ENCODE measurements at regions not wholly inside any gene's neighbourhood (a gene's known extent, or its start where the extent isn't known, plus 50 kb on each side); places are given as distances from the start of the nearest gene placed in this dataset.

DNA sequence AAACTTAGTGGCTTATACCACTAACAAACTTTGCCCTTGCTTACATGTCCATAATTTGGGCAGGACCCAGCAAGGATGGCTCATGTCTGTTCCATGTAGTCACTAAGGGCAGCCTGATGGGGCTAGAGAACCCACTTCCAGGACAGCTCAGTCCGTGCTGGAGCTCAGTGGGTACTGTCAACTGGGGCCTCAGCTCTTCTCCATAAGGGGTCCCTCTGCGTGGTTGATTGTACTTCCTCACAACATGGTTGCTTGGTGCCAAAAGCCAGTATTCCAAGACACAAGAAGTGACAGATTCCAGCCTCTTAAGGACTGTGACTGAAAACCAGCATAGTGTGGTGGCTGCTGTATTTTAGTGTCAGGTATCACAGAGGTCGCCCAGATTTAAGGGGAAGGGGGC is 675.2 kb downstream of the TBC1D22A start:
- Histone ChIP-seq H3K9me2 (replicated peaks; ENCODE audit: insufficient read depth, low read length) (no peaks in the 10 kb centered on the region), H3K4me3 (ENCODE audit: low read length) (no peak overlapping the region), H4K20me1 (ENCODE audit: insufficient read depth, low read length) (no peaks in the 10 kb centered on the region), H3F3A (ENCODE audit: insufficient read depth, low read length) (no peaks in the 10 kb centered on the region), H3K36me3 (replicated peaks; ENCODE audit: insufficient read depth, low read length) (no peaks in the 10 kb centered on the region), H3K4me1 (ENCODE audit: low read length) (no peaks in the 10 kb centered on the region), H3K9ac (ENCODE audit: low read length) (no peak overlapping the region), H2AFZ (ENCODE audit: low read length) (no peak overlapping the region), H3K27ac (ENCODE audit: low read length) (no peak overlapping the region), H3K9me3 (replicated peaks; ENCODE audit: insufficient read depth, low read length) (no peaks in the 10 kb centered on the region), H3K27me3 (replicated peaks; ENCODE audit: insufficient read depth, low read length) (no peaks in the 10 kb centered on the region), H3K4me2 (ENCODE audit: low read depth, low read length) (no peak overlapping the region), H3K79me2 (ENCODE audit: low read length) (no peaks in the 10 kb centered on the region)
- DNase-seq = no peak
- TF ChIP-seq EZH2phosphoT487 (IDR thresholded peaks at IDR 0.05; ENCODE audit: low read length) = no peak
- no peak for TF ChIP-seq EZH2 (optimal IDR thresholded peaks at IDR 0.05; ENCODE audit: low read depth, low read length)
- TF ChIP-seq, protein P1, sequence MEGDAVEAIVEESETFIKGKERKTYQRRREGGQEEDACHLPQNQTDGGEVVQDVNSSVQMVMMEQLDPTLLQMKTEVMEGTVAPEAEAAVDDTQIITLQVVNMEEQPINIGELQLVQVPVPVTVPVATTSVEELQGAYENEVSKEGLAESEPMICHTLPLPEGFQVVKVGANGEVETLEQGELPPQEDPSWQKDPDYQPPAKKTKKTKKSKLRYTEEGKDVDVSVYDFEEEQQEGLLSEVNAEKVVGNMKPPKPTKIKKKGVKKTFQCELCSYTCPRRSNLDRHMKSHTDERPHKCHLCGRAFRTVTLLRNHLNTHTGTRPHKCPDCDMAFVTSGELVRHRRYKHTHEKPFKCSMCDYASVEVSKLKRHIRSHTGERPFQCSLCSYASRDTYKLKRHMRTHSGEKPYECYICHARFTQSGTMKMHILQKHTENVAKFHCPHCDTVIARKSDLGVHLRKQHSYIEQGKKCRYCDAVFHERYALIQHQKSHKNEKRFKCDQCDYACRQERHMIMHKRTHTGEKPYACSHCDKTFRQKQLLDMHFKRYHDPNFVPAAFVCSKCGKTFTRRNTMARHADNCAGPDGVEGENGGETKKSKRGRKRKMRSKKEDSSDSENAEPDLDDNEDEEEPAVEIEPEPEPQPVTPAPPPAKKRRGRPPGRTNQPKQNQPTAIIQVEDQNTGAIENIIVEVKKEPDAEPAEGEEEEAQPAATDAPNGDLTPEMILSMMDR (IDR thresholded peaks at IDR 0.05; ENCODE audit: low read length) = no peak

DNA sequence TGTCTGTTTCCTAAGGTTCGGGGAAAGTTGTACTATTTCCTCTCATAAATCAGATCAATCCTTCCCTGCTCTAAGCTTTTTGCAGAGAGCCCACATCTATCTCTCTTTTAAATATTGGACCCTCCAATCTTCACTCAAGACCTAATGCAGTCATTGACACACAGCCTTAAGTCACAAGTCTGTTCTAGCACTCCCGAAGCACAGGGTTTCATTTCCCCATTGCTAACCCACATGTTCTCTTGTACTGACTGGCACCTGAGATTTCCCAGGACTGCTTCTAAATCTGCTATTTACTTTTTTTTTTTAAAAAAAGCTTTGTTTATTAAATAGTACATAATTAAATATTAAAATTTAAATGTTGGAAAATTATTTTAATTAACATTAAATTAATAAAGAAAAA is 674.7 kb downstream of the TBC1D22A start:
- H3K36me3 ChIP-seq (replicated peaks; ENCODE audit: insufficient read depth, low read length) = no peaks in the 10 kb centered on the region
- no peaks in the 10 kb centered on the region for H3K9me2 ChIP-seq (replicated peaks; ENCODE audit: insufficient read depth, low read length)
- no peaks in the 10 kb centered on the region for H3K4me1 ChIP-seq (ENCODE audit: low read length)
- no peaks in the 10 kb centered on the region for H3K9me3 ChIP-seq (replicated peaks; ENCODE audit: insufficient read depth, low read length)
- H3K27me3 ChIP-seq (replicated peaks; ENCODE audit: insufficient read depth, low read length) = no peaks in the 10 kb centered on the region
- H3K79me2 ChIP-seq (ENCODE audit: low read length) = no peaks in the 10 kb centered on the region
- H4K20me1 ChIP-seq (ENCODE audit: insufficient read depth, low read length) = no peaks in the 10 kb centered on the region
- H3F3A ChIP-seq (ENCODE audit: insufficient read depth, low read length) = no peaks in the 10 kb centered on the region
- DNase-seq = no peak
- H2AFZ ChIP-seq (ENCODE audit: low read length) = no peak overlapping the region
- H3K27ac ChIP-seq (ENCODE audit: low read length) = no peak overlapping the region
- no peak for TF ChIP-seq EZH2 (optimal IDR thresholded peaks at IDR 0.05; ENCODE audit: low read depth, low read length)
- TF ChIP-seq, protein P1 (IDR thresholded peaks at IDR 0.05; ENCODE audit: low read length) = no peak
- no peak for TF ChIP-seq EZH2phosphoT487 (IDR thresholded peaks at IDR 0.05; ENCODE audit: low read length)
- H3K4me2 ChIP-seq (ENCODE audit: low read depth, low read length) = no peak overlapping the region
- H3K4me3 ChIP-seq (ENCODE audit: low read length) = no peak overlapping the region
- no peak overlapping the region for H3K9ac ChIP-seq (ENCODE audit: low read length)

DNA sequence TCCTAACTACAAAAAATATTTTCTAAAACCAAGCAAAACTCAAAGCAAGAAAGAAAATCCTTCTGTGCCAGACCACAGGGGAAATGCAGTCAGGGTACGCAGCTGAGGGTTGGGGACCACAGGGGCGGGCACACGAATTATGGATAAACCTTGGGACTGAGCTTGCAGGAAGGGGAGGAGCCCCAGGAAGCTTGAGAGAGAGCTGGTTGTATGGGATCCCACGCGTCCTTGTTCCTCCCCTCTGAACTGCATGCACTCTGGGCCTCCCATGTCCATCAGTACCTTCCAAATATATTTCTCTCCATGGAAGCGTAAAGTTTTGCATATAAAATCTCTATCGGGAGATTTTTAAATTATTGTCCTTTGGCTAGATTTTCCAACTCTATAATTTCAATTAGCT is 673.4 kb downstream of the TBC1D22A start:
- Histone ChIP-seq H2AFZ (ENCODE audit: low read length) (no peak overlapping the region), H3K79me2 (ENCODE audit: low read length) (no peaks in the 10 kb centered on the region), H3K9me2 (replicated peaks; ENCODE audit: insufficient read depth, low read length) (no peaks in the 10 kb centered on the region), H3K4me3 (ENCODE audit: low read length) (no peak overlapping the region), H4K20me1 (ENCODE audit: insufficient read depth, low read length) (no peaks in the 10 kb centered on the region), H3K27me3 (replicated peaks; ENCODE audit: insufficient read depth, low read length) (no peaks in the 10 kb centered on the region), H3K4me1 (ENCODE audit: low read length) (no peaks in the 10 kb centered on the region), H3F3A (ENCODE audit: insufficient read depth, low read length) (no peaks in the 10 kb centered on the region), H3K27ac (ENCODE audit: low read length) (no peak overlapping the region), H3K9me3 (replicated peaks; ENCODE audit: insufficient read depth, low read length) (no peaks in the 10 kb centered on the region), H3K4me2 (ENCODE audit: low read depth, low read length) (no peak overlapping the region), H3K9ac (ENCODE audit: low read length) (no peak overlapping the region), H3K36me3 (replicated peaks; ENCODE audit: insufficient read depth, low read length) (no peaks in the 10 kb centered on the region)
- DNase-seq = no peak
- TF ChIP-seq, protein P1 (IDR thresholded peaks at IDR 0.05; ENCODE audit: low read length) = no peak
- TF ChIP-seq EZH2 (optimal IDR thresholded peaks at IDR 0.05; ENCODE audit: low read depth, low read length) (no peak), EZH2phosphoT487 (IDR thresholded peaks at IDR 0.05; ENCODE audit: low read length) (no peak)

DNA sequence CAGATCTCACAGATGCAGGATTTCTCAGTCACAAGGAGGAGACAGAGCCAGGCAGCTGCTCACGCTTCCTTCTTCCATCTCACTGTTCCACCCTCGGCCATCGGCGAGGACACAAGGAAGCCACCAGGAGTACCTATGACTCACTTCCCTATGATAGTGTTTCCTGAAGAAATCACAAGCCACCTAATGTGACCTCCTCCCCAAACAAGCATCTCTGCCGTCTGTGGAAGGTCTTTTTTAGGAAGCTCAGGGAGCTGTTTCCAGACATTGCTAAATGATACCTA is 672.7 kb downstream of the TBC1D22A start:
- Histone ChIP-seq H4K20me1 (ENCODE audit: insufficient read depth, low read length) (no peaks in the 10 kb centered on the region), H3K36me3 (replicated peaks; ENCODE audit: insufficient read depth, low read length) (no peaks in the 10 kb centered on the region), H3K27me3 (replicated peaks; ENCODE audit: insufficient read depth, low read length) (no peaks in the 10 kb centered on the region), H3K4me2 (ENCODE audit: low read depth, low read length) (no peak overlapping the region), H3K9ac (ENCODE audit: low read length) (no peak overlapping the region), H3K27ac (ENCODE audit: low read length) (no peak overlapping the region), H2AFZ (ENCODE audit: low read length) (no peak overlapping the region), H3K4me1 (ENCODE audit: low read length) (no peaks in the 10 kb centered on the region), H3K9me3 (replicated peaks; ENCODE audit: insufficient read depth, low read length) (no peaks in the 10 kb centered on the region), H3K79me2 (ENCODE audit: low read length) (no peaks in the 10 kb centered on the region), H3F3A (ENCODE audit: insufficient read depth, low read length) (no peaks in the 10 kb centered on the region), H3K9me2 (replicated peaks; ENCODE audit: insufficient read depth, low read length) (no peaks in the 10 kb centered on the region), H3K4me3 (ENCODE audit: low read length) (no peak overlapping the region)
- TF ChIP-seq EZH2phosphoT487 (IDR thresholded peaks at IDR 0.05; ENCODE audit: low read length) = no peak
- TF ChIP-seq, protein P1 (IDR thresholded peaks at IDR 0.05; ENCODE audit: low read length) = no peak
- DNase-seq = no peak

Data from MM.1S (cell line).